ENCODE measurements at regions not wholly inside any gene's neighbourhood (a gene's known extent, or its start where the extent isn't known, plus 50 kb on each side); places are given as distances from the start of the nearest gene placed in this dataset.

DNA sequence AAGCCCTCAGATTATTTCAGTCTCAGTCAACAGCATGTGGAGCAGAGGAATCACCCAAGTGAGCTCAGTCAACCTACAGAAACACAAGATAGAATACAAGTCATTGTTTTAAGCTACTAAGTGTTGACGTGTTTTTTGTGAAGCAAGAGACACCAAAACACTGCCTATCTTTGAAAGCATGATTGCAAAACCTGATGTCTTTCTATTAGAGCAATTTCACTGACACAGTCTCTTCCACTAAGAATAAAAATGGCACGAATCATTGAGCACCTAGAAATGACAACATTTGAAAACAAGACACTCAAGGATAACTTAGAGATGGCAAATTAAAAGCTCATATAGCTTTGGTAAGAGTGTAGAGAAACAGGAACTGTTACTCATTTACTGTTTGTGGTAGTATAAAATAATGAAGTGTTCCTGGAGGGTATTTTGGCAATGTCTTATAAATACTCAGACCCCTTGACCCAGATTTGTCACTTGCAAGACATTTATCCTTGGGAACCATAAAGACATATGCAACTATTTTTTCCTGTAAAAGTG is 407.1 kb upstream of the XYLT1 start:
- TF ChIP-seq EP300 (IDR thresholded peaks at IDR 0.05; ENCODE audit: borderline replicate concordance) = no peak

DNA sequence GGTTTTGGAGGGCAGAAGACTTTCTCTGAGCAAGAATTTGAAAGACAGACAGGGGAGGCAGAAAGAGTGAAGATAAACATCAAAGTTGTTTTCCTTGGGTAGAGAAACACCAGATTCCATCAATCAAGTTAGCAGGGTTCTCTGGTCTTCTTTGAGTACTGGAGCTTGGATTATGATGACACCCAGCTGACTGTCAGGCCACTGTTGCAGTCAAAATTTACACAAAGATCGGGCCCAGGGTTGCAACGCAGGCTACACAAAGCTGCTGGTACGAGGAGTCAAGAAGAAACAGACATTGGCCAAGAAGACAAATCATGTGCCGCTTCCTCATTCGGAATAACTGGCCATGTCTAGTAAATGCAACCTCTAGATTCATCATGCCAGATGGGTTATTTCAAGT is 396.2 kb upstream of the XYLT1 start:
- no peak for TF ChIP-seq CEBPB (IDR thresholded peaks at IDR 0.05)

GRCh38 chr16:17861981-17862479 is 391.3 kb upstream of the XYLT1 start:
- no peak for TF ChIP-seq CEBPB (IDR thresholded peaks at IDR 0.05)
- TF ChIP-seq TCF12 (IDR thresholded peaks at IDR 0.05; ENCODE audit: low read depth) = no peak
- no peak for TF ChIP-seq CREB1 (IDR thresholded peaks at IDR 0.05; ENCODE audit: low read depth)
- no peak for TF ChIP-seq ZBTB7A (IDR thresholded peaks at IDR 0.05; ENCODE audit: low read depth)
- no peak for TF ChIP-seq RAD21 (IDR thresholded peaks at IDR 0.05; ENCODE audit: low read depth)
- TF ChIP-seq FOXM1 (IDR thresholded peaks at IDR 0.05; ENCODE audit: borderline replicate concordance, low read depth) = no peak
- no peak for TF ChIP-seq EGR1 (IDR thresholded peaks at IDR 0.05)

- TF ChIP-seq EP300 (IDR thresholded peaks at IDR 0.05; ENCODE audit: borderline replicate concordance) (no peak), TCF12 (IDR thresholded peaks at IDR 0.05; ENCODE audit: low read depth) (no peak), NFIC (IDR thresholded peaks at IDR 0.05) (no peak), TEAD4 (IDR thresholded peaks at IDR 0.05) (no peak), MAX (IDR thresholded peaks at IDR 0.05) (no peak), ZBTB7A (IDR thresholded peaks at IDR 0.05; ENCODE audit: low read depth) (no peak), CEBPB (IDR thresholded peaks at IDR 0.05) (no peak), RAD21 (IDR thresholded peaks at IDR 0.05; ENCODE audit: low read depth) (no peak), FOXM1 (IDR thresholded peaks at IDR 0.05; ENCODE audit: borderline replicate concordance, low read depth) (no peak)
- TF ChIP-seq, protein P1, sequence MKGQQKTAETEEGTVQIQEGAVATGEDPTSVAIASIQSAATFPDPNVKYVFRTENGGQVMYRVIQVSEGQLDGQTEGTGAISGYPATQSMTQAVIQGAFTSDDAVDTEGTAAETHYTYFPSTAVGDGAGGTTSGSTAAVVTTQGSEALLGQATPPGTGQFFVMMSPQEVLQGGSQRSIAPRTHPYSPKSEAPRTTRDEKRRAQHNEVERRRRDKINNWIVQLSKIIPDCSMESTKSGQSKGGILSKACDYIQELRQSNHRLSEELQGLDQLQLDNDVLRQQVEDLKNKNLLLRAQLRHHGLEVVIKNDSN (IDR thresholded peaks at IDR 0.05) = no peak
These were observed 387.3 kb upstream of the XYLT1 start for GRCh38 chr16:17858061-17858460.

GRCh38 chr16:17853958-17854357 is 383.2 kb upstream of the XYLT1 start:
- no peak for TF ChIP-seq CEBPB (IDR thresholded peaks at IDR 0.05)
- no peak for TF ChIP-seq TAF1 (IDR thresholded peaks at IDR 0.05; ENCODE audit: low read depth)
- no peak for TF ChIP-seq TEAD4 (IDR thresholded peaks at IDR 0.05)
- TF ChIP-seq, protein P2, sequence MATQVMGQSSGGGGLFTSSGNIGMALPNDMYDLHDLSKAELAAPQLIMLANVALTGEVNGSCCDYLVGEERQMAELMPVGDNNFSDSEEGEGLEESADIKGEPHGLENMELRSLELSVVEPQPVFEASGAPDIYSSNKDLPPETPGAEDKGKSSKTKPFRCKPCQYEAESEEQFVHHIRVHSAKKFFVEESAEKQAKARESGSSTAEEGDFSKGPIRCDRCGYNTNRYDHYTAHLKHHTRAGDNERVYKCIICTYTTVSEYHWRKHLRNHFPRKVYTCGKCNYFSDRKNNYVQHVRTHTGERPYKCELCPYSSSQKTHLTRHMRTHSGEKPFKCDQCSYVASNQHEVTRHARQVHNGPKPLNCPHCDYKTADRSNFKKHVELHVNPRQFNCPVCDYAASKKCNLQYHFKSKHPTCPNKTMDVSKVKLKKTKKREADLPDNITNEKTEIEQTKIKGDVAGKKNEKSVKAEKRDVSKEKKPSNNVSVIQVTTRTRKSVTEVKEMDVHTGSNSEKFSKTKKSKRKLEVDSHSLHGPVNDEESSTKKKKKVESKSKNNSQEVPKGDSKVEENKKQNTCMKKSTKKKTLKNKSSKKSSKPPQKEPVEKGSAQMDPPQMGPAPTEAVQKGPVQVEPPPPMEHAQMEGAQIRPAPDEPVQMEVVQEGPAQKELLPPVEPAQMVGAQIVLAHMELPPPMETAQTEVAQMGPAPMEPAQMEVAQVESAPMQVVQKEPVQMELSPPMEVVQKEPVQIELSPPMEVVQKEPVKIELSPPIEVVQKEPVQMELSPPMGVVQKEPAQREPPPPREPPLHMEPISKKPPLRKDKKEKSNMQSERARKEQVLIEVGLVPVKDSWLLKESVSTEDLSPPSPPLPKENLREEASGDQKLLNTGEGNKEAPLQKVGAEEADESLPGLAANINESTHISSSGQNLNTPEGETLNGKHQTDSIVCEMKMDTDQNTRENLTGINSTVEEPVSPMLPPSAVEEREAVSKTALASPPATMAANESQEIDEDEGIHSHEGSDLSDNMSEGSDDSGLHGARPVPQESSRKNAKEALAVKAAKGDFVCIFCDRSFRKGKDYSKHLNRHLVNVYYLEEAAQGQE (IDR thresholded peaks at IDR 0.05; ENCODE audit: low read depth) = no peak

- TF ChIP-seq CREB1 (IDR thresholded peaks at IDR 0.05; ENCODE audit: low read depth) (no peak), FOXM1 (IDR thresholded peaks at IDR 0.05; ENCODE audit: borderline replicate concordance, low read depth) (no peak), EP300 (IDR thresholded peaks at IDR 0.05; ENCODE audit: borderline replicate concordance) (no peak), ZBTB7A (IDR thresholded peaks at IDR 0.05; ENCODE audit: low read depth) (no peak), RAD21 (IDR thresholded peaks at IDR 0.05; ENCODE audit: low read depth) (no peak), YY1 (IDR thresholded peaks at IDR 0.05; ENCODE audit: low read depth) (no peak), NFIC (IDR thresholded peaks at IDR 0.05) (no peak), EGR1 (IDR thresholded peaks at IDR 0.05) (no peak)
- TF ChIP-seq, protein P1 (IDR thresholded peaks at IDR 0.05) = no peak
These were observed 382.4 kb upstream of the XYLT1 start for GRCh38 chr16:17852977-17853702.

DNA sequence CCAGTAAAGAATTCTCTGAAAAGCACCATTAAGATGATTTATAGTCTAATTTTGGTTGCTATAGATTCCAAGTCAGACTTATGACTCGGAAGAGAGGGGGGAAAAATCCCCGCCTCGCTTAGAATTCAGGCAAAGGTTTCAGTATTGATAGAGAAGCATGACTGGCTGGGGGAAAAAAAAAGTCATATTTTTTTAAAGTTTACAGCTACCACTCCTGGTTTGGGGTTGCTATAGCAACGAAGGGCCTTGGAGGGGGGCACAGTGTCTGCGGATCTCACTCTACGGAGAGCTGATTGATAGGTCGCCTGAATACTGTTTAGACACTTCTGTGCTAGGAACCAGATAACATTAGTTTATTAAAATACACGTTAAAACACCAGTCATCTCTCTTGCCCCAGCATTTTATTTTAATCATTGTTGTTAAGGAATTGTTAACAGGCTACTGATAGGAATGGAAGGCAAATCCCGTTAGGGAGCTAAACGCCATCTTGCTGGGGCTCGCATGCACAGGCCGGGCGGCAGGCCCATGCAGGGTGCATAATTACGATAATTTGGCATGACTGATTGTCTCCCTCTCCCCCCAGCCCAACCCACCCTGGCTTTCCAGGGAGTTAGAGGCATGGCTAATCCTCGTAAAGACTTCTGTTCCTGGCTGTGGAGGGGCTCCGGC is 380.0 kb upstream of the XYLT1 start:
- TF ChIP-seq, protein P2 (IDR thresholded peaks at IDR 0.05; ENCODE audit: low read depth) = no peak
- TF ChIP-seq, protein P1 (IDR thresholded peaks at IDR 0.05) = no peak
- TF ChIP-seq EGR1 (IDR thresholded peaks at IDR 0.05) (no peak), CREB1 (IDR thresholded peaks at IDR 0.05; ENCODE audit: low read depth) (no peak), YY1 (IDR thresholded peaks at IDR 0.05; ENCODE audit: low read depth) (no peak), MAX (IDR thresholded peaks at IDR 0.05) (no peak), TEAD4 (IDR thresholded peaks at IDR 0.05) (no peak), TCF12 (IDR thresholded peaks at IDR 0.05; ENCODE audit: low read depth) (no peak), NFIC (IDR thresholded peaks at IDR 0.05) (no peak), CEBPB (IDR thresholded peaks at IDR 0.05) (no peak), ZBTB7A (IDR thresholded peaks at IDR 0.05; ENCODE audit: low read depth) (no peak), EP300 (IDR thresholded peaks at IDR 0.05; ENCODE audit: borderline replicate concordance) (no peak), RAD21 (IDR thresholded peaks at IDR 0.05; ENCODE audit: low read depth) (no peak)

Measured in Ishikawa (cell line).